ENCODE measurements at regions not wholly inside any gene's neighbourhood (a gene's known extent, or its start where the extent isn't known, plus 50 kb on each side); places are given as distances from the start of the nearest gene placed in this dataset.

GRCh38 chr2:146321175-146321574 lies 1523.7 kb upstream of the ACVR2A start:
- DNase-seq (ENCODE audit: low read depth in 2 of 2): no peak

GRCh38 chr2:146317959-146318358 lies 1526.9 kb upstream of the ACVR2A start:
- DNase-seq (ENCODE audit: low read depth in 2 of 2): no peak

DNA sequence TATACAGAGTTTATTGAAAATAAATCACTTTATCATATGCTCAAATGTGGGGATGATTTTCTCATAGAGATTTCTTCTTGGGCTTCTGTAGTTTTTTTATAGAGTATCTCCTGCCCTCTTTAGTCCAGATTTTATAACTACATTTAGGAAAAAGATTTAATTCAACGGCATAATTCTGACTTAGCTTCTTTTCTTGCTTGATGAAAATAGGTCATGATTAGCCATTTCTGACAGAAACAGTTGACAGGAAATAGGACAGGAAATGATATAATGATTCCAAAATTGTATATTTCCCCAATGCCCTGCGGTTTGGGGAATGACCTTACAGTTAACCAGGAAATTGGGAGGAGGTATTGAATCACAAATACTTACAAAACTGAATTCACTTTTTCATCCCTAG lies 1531.9 kb upstream of the ACVR2A start:
- no peak for DNase-seq (ENCODE audit: low read depth in 2 of 2)

- DNase-seq (ENCODE audit: low read depth in 2 of 2): no peak
These were observed 1539.7 kb upstream of the ACVR2A start for GRCh38 chr2:146305164-146305563.

DNA sequence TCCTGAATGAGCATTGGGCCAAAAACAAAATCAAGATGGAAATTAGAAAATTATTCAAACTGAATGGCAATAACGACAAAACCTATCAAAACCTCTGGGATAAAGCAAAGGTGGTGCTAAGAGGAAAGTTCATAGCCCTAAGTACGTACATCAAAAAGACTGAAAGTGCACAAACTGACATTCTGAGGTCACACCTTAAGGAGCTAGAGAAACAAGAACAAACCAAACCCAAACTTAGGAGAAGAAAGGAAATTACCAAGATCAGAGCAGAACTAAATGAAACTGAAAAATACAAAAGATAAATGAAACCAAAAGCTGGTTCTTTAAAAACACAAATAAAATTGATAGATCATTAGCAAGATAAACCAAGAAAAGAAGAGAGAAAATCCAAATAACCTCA lies 1543.5 kb upstream of the ACVR2A start:
- DNase-seq (ENCODE audit: low read depth in 2 of 2): no peak

GRCh38 chr2:146295080-146295670 lies 1549.7 kb upstream of the ACVR2A start:
- no peak for DNase-seq (ENCODE audit: low read depth in 2 of 2)

- no peak for DNase-seq (ENCODE audit: low read depth in 2 of 2)
These were observed 1557.5 kb upstream of the ACVR2A start for GRCh38 chr2:146287281-146287680.

DNA sequence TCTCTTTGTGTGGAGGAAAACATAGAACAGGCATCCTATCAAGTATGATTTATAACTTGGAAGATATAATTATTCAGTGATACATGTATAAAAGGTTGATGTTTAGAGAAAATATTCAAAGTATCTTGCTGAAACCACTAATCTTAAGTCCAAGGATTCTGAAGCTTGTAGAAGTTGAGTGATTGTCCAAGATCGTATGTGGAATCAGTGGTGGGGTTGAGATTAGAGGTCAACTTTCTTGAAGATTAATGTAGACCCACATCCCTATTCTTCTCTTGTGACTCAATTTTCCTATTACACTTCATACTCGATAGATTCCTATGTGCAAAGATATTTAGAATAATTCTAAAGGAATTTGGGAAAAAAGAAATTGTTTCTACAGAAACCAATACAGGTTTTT lies 1565.9 kb upstream of the ACVR2A start:
- DNase-seq (ENCODE audit: low read depth in 2 of 2): no peak

DNA sequence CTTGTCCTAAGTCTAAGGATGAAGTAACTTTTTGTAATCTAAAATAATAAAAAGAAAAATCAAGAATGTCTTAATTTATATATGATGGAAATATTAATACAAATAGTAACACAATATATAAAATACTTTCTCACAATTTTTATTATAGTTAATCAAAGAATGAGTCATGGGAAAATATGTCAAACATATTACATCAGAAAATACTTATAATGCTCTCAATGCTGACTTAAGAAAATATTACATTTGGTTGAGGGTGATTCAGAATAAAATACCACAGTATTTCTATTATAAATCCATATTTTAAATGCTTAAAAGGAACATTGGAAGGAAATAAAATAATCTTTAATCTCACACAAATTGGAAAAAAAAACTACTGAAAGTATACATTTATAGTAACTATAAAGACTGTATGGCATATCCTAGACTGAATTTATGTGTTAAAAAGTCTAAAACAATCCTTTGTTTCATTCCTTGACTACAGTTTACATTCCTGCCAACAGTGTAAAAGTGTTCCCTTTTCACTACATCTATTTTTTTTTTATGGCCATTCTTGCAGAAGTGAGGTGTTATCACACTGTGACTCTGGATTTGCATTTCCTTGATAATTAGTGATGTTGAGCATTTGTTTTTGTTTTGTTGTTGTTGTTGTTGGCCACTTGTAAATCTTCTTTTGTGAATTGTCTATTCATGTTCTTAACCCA lies 1573.5 kb upstream of the ACVR2A start:
- no peak for DNase-seq (ENCODE audit: low read depth in 2 of 2)

- no peak for DNase-seq (ENCODE audit: low read depth in 2 of 2)
These were observed 1574.2 kb upstream of the ACVR2A start for GRCh38 chr2:146270618-146271017.

GRCh38 chr2:146267093-146267492 lies 1577.7 kb upstream of the ACVR2A start:
- no peak for DNase-seq (ENCODE audit: low read depth in 2 of 2)

DNA sequence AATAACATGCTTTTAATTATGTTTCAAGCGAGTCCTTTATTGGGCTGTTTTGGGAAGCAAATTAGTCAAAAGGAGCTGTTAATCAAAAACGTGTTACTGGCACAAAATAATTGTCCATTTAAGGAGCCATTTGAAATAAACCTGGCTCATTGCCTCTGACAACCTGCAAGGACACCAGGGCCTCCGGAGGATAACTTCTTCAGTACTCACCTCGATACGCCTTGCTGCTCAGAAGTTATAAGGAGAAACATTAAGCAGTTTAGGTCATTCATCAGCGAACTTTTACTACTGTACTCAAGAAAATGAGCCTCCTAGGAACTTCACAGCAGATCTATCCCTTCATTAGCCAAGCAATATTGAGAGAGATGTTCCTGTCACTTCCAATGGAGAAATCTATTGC lies 1579.2 kb upstream of the ACVR2A start:
- no peak for DNase-seq (ENCODE audit: low read depth in 2 of 2)

DNA sequence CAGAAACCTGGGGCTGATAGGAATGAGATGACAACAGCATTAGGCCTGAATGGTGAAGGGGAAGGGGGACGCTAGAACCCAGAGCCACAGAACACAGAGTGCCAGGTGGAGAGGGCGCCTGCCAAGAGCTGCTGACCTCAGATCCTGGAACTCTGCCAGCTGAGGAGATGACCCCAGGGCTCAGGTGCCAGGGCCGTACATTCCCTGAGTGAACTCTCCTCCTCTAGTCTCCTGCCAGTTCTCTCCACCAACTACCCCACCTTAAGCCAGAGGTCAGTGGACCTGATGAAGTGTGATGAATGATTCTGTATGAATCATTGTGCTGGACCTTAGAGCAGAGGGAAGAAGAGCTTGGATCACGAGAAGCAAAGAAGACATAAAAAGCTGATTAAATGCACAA lies 1582.2 kb upstream of the ACVR2A start:
- DNase-seq (ENCODE audit: low read depth in 2 of 2): no peak

- DNase-seq (ENCODE audit: low read depth in 2 of 2): no peak
These were observed 1584.3 kb upstream of the ACVR2A start for GRCh38 chr2:146260551-146260950.

DNA sequence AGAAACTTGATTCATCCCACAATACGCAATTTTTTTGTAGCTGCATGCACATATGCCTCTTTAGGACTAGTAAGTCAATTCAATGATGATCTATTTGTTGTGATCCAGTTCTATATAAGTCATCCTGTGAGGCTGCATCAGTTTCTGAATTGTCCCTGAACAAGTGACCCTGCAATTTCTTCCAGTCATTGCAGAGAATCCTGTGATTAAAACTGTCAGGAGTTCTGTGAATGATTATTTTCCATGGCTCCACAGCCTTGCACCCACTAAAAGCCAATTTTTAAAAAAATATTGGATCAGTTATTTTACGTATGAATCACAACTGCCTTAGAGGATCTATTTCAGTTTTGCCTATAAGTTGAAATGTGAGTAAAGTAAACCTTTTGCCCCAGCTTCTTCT lies 1585.0 kb upstream of the ACVR2A start:
- no peak for DNase-seq (ENCODE audit: low read depth in 2 of 2)

DNA sequence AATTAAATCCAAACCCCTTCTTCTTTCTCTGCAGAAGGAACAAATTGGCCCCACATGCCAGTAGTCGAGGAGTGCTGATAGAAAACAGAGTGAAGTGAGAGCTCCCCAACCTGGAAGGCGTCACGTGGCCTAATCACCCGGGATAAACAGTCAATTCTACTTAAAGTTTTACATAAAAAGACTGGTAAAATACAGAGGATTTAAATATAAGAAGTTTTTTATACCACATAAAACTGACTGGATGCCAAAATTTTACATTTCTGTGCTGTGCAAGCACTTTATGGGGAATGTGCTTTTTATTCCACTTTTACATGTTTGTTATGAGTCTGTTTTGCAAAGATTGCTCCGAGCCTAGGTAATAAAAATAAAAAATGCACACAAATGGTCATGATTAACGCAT lies 1586.8 kb upstream of the ACVR2A start:
- no peak for DNase-seq (ENCODE audit: low read depth in 2 of 2)

GRCh38 chr2:146252119-146252518 lies 1592.7 kb upstream of the ACVR2A start:
- DNase-seq (ENCODE audit: low read depth in 2 of 2): no peak

- no peak for DNase-seq (ENCODE audit: low read depth in 2 of 2)
These were observed 1593.5 kb upstream of the ACVR2A start for GRCh38 chr2:146251328-146251727.

- no peak for DNase-seq (ENCODE audit: low read depth in 2 of 2)
These were observed 1597.9 kb upstream of the ACVR2A start for GRCh38 chr2:146246736-146247523.

DNA sequence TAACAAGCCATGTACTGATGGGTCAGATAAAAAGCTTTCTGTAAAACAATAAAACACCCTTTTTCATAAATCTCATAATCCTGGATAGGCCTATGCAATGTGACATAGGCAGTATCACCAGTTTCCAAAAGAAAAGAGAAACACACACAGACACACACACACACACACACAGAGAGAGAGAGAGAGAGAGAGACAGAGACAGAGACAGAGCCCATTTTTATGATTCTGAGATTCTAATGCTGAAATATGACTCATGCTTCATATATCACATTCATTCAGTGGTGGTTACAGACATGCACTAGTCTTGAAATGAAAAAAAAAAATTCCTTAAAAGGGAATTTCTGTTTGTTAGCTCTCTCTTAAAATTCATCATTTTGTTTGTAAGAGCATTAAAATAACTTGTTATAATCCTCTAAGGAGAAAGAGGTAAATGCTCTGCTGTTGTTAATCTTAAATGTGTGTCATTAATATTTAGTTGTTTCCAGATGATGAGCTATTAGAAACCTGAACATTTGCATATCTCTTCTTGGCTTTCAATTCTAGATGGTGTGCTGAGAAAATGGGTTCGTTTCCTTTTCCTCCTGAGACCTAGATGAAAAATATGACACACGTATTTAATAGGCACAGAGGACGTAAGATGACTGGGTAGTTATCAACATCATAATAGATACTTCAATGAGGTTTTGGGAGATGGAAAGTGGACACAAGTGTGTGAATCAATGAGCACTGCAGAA lies 1598.7 kb upstream of the ACVR2A start:
- no peak for DNase-seq (ENCODE audit: low read depth in 2 of 2)

DNA sequence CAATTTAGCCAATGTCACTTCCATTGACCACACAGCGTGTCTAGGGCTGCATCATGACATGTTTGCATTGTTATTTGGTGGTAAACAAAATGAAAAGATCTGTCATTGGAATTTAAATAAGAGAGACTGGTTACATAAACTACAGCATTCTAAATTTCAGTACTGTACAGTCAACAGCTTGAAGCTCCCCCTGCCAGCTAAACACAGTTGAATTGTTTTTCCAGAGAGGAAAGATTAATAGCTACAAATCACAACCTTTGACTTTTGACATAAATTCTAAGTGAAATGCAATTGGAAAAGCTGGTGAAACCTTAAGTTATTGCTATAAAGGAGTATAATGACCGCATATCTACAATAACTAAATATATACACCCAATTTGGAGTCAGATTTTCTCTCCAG lies 1600.0 kb upstream of the ACVR2A start:
- no peak for DNase-seq (ENCODE audit: low read depth in 2 of 2)

DNA sequence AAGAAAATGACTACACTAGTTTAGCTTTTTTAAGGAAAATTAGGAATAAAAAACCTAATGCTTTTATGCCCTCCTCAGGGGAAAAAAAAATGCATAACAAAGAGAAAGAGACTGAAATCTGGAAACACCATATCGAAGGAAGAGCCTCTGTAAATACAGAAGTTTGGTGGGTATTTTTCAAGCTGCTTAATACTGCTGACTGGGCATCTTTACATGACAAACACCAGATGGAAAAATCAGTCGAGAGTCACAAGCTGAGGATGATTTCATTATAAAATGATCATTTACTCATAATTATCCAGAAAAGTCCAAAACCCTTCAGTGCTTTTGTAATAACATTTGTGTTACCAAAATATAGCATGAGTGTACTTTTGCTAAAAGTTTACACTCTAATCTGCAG lies 1600.7 kb upstream of the ACVR2A start:
- DNase-seq (ENCODE audit: low read depth in 2 of 2): no peak

Data from stimulated activated CD8-positive, alpha-beta memory T cell treated with anti-CD3 and anti-CD28 coated beads, Interleukin-2, amount 100 ng/mL, for 1 hour (primary cell).